Lower lobe of right lung (tissue), 2 donors: ENCODE measurements at regions not wholly inside any gene's neighbourhood (a gene's known extent, or its start where the extent isn't known, plus 50 kb on each side); places are given as distances from the start of the nearest gene placed in this dataset.
"Not testable (repeated sequence)": the region's sequence is repeated elsewhere in the genome, so short reads cannot be mapped to it uniquely, and the experiment has no call there.

Experiments
- ATAC-seq, 2 donors: fragments of 200-7000 bp; cut with Tn5 transposase; one replicate each; pipeline ENCODE4 v1.9.1; 2020 to 2022; ENCODE audit warnings: mild to moderate bottlenecking in 2 of 2, moderate library complexity in 2 of 2
- DNase-seq: peaks from one replicate; pipeline ENCODE4 v3.0.0-alpha.2; 2020
- H3K27ac ChIP-seq: fragments of 200-600 bp; one replicate; pipeline ENCODE4 v1.8.0; 2022
- H3K27me3 ChIP-seq: fragments of 200-600 bp; one replicate; pipeline ENCODE4 v1.8.0; 2022; ENCODE audit warnings: low read depth
- H3K36me3 ChIP-seq: fragments of 200-600 bp; one replicate; pipeline ENCODE4 v1.8.0; 2022; ENCODE audit warnings: mild to moderate bottlenecking
- H3K4me1 ChIP-seq: fragments of 200-600 bp; one replicate; pipeline ENCODE4 v1.8.0; 2022
- H3K4me3 ChIP-seq: fragments of 200-600 bp; one replicate; pipeline ENCODE4 v1.8.0; 2022; ENCODE audit warnings: mild to moderate bottlenecking
- H3K9me3 ChIP-seq: fragments of 200-600 bp; one replicate; pipeline ENCODE4 v1.8.0; 2022
- CTCF ChIP-seq: fragments of 200-600 bp; IDR thresholded peaks from one replicate; pipeline ENCODE4 v1.8.0; 2022; ENCODE audit warnings: antibody characterized with exemption, mild to moderate bottlenecking
- intact Hi-C: fragments of 100-400 bp; cut with DNase I; formaldehyde crosslinking; loops from one replicate; pipeline ENCODE4 v1.11.0; 2022
- donor health status: DM: no; HTN: yes; CAD: no; lungs with severe emphysema.

GRCh38 chr15:77869021-77869895 lies 208.3 kb downstream of the TBC1D2B start:
- Histone ChIP-seq H3K36me3 (no peaks in the 10 kb centered on the region), H3K9me3 (no peaks in the 10 kb centered on the region), H3K4me3 (no peak overlapping the region), H3K27ac (no peak overlapping the region), H3K4me1 (no peaks in the 10 kb centered on the region), H3K27me3 (peaks cover 4% of the 10 kb centered on the region)
- DNase-seq = peak; percentile 29
- TF ChIP-seq CTCF = no peak
- intact Hi-C loops = no loop called here
- no peak for ATAC-seq

GRCh38 chr15:77868048-77868629 lies 209.4 kb downstream of the TBC1D2B start:
- H3K27ac ChIP-seq, ATAC-seq, H3K36me3 ChIP-seq, H3K9me3 ChIP-seq, H3K4me3 ChIP-seq, H3K4me1 ChIP-seq, H3K27me3 ChIP-seq, intact Hi-C loops: not testable (repeated sequence)
- peak; percentile 24 for DNase-seq

GRCh38 chr15:77867266-77868047 lies 210.1 kb downstream of the TBC1D2B start:
- no peak overlapping the region for H3K4me3 ChIP-seq
- TF ChIP-seq CTCF = no peak
- H3K27me3 ChIP-seq = peaks cover 4% of the 10 kb centered on the region
- peak; percentile 35 for DNase-seq
- no peaks in the 10 kb centered on the region for H3K4me1 ChIP-seq
- no peaks in the 10 kb centered on the region for H3K36me3 ChIP-seq
- intact Hi-C loops = no loop called here
- H3K27ac ChIP-seq = no peak overlapping the region
- H3K9me3 ChIP-seq = no peaks in the 10 kb centered on the region
- no peak for ATAC-seq

- no peaks in the 10 kb centered on the region for H3K9me3 ChIP-seq
- H3K4me1 ChIP-seq = no peaks in the 10 kb centered on the region
- no peak for TF ChIP-seq CTCF
- peaks cover 4% of the 10 kb centered on the region for H3K27me3 ChIP-seq
- ATAC-seq (no peak), DNase-seq (peak; percentile 14)
- intact Hi-C loops = no loop called here
- H3K27ac ChIP-seq = no peak overlapping the region
- H3K36me3 ChIP-seq = no peaks in the 10 kb centered on the region
- no peak overlapping the region for H3K4me3 ChIP-seq
These were observed 210.8 kb downstream of the TBC1D2B start for GRCh38 chr15:77866596-77867125.

GRCh38 chr15:77866186-77866585 lies 211.3 kb downstream of the TBC1D2B start:
- intact Hi-C loops = no loop called here
- peak; percentile 25 for DNase-seq
- H3K27ac ChIP-seq = no peak overlapping the region
- no peak for ATAC-seq
- H3K4me1 ChIP-seq = no peaks in the 10 kb centered on the region
- H3K9me3 ChIP-seq = no peaks in the 10 kb centered on the region
- peaks cover 4% of the 10 kb centered on the region for H3K27me3 ChIP-seq
- no peaks in the 10 kb centered on the region for H3K36me3 ChIP-seq
- no peak overlapping the region for H3K4me3 ChIP-seq
- no peak for TF ChIP-seq CTCF
